Uterus (tissue), 3 donors: ENCODE measurements at regions not wholly inside any gene's neighbourhood (a gene's known extent, or its start where the extent isn't known, plus 50 kb on each side); places are given as distances from the start of the nearest gene placed in this dataset.

Experiments
- DNase-seq, 2 donors: peaks; one replicate each; pipeline ENCODE4 v3.0.0-alpha.2; 2019 to 2020
- H3K27ac ChIP-seq, 2 donors: fragments of 200-600 bp; sonication (generic); 1 replicate in 1 of 2; 2 replicates in 1 of 2; pipeline ENCODE4 v1.5.1; 2016 to 2018
- H3K27me3 ChIP-seq, 2 donors: fragments of 200-600 bp; sonication (generic); one replicate each; pipeline ENCODE4 v1.5.1; 2018 to 2019; ENCODE audit warnings: control low read depth in 1 of 2
- H3K36me3 ChIP-seq, 2 donors: fragments of 200-600 bp; sonication (generic); one replicate each; pipeline ENCODE4 v1.5.1; 2019; ENCODE audit warnings: control low read depth in 1 of 2
- H3K4me1 ChIP-seq, 2 donors: fragments of 200-600 bp; sonication (generic); one replicate each; pipeline ENCODE4 v1.5.1; 2018 to 2019; ENCODE audit warnings: control low read depth in 1 of 2
- H3K4me3 ChIP-seq, 2 donors: fragments of 200-600 bp; sonication (generic); 1 replicate in 1 of 2; 2 replicates in 1 of 2; pipeline ENCODE4 v1.5.1; 2018 to 2019; ENCODE audit warnings: mild to moderate bottlenecking in 1 of 2
- H3K9me3 ChIP-seq, 2 donors: fragments of 200-600 bp; sonication (generic); one replicate each; pipeline ENCODE4 v1.5.1; 2019; ENCODE audit warnings: control low read depth in 1 of 2
- POLR2A ChIP-seq, 2 donors: fragments of 450-650 bp; IDR thresholded peaks; one replicate each; pipeline ENCODE4 v1.6.1; 2016; ENCODE audit warnings: antibody characterized with exemption in 2 of 2, mild to moderate bottlenecking in 1 of 2, moderate library complexity in 1 of 2
- intact Hi-C: fragments of 100-400 bp; cut with DNase I; formaldehyde crosslinking; loops from one replicate; pipeline ENCODE4 v1.15.1; 2023; ENCODE audit warnings: low total_unique reads
- TF ChIP-seq, protein P1 (sequence below), 4 experiments: fragments of 200-600 bp in 2 of 4; fragments of 450-650 bp in 2 of 4; sonication (generic) in 2 of 4; IDR thresholded peaks; one replicate each; pipeline ENCODE4 v1.5.1; 2016 to 2019; ENCODE audit warnings: antibody characterized with exemption in 4 of 4, mild to moderate bottlenecking in 2 of 4, moderate library complexity in 1 of 4
- donor health status: DM: yes; HTN: yes; CAD: no.

DNA sequence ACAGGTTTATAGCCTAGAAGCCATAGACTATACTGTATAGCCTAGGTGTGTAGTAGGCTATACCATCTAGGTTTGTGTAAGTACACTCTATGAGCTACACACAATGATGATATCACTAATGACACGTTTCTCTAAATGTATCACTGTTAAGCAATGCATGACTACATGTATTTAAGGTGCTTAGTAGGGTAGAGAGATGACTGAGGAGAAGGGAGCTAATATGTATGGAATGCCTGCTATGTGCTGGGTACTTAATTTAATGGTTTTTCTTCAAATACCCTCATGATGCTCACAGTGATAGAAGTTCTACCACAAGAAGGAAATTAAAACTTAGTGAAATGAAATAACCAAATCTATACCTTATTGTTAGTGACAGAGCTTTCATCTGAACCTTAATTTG lies 1785.5 kb downstream of the EFNA5 start:
- TF ChIP-seq POLR2A (IDR thresholded peaks at IDR 0.05), result no peak
- TF ChIP-seq, protein P1, sequence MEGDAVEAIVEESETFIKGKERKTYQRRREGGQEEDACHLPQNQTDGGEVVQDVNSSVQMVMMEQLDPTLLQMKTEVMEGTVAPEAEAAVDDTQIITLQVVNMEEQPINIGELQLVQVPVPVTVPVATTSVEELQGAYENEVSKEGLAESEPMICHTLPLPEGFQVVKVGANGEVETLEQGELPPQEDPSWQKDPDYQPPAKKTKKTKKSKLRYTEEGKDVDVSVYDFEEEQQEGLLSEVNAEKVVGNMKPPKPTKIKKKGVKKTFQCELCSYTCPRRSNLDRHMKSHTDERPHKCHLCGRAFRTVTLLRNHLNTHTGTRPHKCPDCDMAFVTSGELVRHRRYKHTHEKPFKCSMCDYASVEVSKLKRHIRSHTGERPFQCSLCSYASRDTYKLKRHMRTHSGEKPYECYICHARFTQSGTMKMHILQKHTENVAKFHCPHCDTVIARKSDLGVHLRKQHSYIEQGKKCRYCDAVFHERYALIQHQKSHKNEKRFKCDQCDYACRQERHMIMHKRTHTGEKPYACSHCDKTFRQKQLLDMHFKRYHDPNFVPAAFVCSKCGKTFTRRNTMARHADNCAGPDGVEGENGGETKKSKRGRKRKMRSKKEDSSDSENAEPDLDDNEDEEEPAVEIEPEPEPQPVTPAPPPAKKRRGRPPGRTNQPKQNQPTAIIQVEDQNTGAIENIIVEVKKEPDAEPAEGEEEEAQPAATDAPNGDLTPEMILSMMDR (IDR thresholded peaks at IDR 0.05), result no peak
- Histone ChIP-seq H3K36me3 (no peaks in the 10 kb centered on the region), H3K27me3 (no peaks in the 10 kb centered on the region), H3K4me3 (no peak overlapping the region), H3K4me1 (no peaks in the 10 kb centered on the region), H3K9me3 (no peaks in the 10 kb centered on the region), H3K27ac (no peak overlapping the region)
- DNase-seq, result no peak
- intact Hi-C loops, result no loop called here

DNA sequence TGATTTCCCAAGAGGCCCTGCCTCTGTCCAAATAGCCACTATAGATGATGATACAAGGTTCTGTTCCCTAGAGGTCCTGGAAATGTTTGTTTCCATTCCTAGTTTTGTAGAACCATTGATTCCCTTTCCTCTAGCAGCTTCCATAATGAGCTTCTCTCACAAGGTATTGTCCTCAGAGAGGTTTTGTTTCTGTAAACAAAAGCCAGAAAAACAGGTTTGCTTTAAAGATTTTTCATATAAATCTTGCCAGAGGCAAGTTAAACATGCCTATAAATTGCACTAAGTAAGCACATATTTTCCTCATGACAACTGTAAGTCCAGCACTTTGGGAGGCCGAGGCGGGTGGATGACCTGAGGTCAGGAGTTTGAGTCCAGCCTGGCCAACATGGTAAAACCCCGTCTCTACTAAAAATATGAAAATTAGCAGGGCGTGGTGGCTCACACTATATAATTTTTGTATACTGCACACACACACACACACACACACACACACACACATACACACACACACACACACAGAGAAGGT lies 1787.7 kb downstream of the EFNA5 start:
- intact Hi-C loops, result no loop called here
- Histone ChIP-seq H3K9me3 (no peaks in the 10 kb centered on the region), H3K27me3 (no peaks in the 10 kb centered on the region), H3K4me1 (no peaks in the 10 kb centered on the region), H3K4me3 (no peak overlapping the region), H3K36me3 (no peaks in the 10 kb centered on the region), H3K27ac (no peak overlapping the region)
- TF ChIP-seq, protein P1 (IDR thresholded peaks at IDR 0.05), result no peak
- no peak for TF ChIP-seq POLR2A (IDR thresholded peaks at IDR 0.05)
- no peak for DNase-seq

DNA sequence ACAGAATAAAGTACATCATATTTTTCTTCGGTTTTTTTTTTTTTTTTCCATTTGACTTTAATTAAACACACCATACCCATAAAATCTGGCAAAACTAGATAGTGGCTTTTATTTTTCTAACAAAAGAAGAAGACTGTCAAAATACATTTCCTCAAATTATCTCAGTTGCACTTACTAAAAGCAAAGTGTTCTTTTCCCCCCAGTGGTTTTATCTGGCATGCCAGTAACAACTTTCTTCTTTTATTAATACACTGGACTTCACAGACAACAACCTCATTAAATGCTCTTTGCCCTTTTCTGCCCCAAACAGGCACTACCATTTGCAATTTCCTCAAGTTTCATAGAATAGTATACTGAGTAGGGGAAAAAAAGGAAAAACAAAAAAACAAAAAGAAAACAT lies 1792.3 kb downstream of the EFNA5 start:
- Histone ChIP-seq H3K27me3 (no peaks in the 10 kb centered on the region), H3K27ac (no peak overlapping the region), H3K36me3 (no peaks in the 10 kb centered on the region), H3K4me1 (no peaks in the 10 kb centered on the region), H3K9me3 (no peaks in the 10 kb centered on the region), H3K4me3 (no peak overlapping the region)
- intact Hi-C loops, result no loop called here
- TF ChIP-seq POLR2A (IDR thresholded peaks at IDR 0.05), result no peak
- TF ChIP-seq, protein P1 (IDR thresholded peaks at IDR 0.05), result no peak
- no peak for DNase-seq

DNA sequence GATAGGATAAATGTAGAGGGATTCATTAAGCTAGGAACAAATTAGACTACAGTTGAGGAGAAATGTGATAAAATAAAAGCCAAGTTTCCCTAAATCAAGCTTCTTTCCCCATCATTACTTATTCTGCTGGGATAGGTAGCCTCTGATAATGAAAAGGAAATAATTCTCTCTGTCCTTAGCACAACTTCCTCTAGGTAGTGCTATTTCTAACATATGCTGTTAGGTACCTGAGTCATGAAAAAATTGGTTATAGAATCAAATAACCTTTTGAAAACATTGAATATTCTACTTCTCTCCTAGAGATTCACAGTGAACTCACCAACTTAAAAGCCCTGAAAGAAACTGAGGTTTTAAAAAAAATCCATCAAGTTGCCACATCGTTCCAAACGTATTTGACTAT lies 1793.1 kb downstream of the EFNA5 start:
- H3K27ac ChIP-seq, result no peak overlapping the region
- no peaks in the 10 kb centered on the region for H3K9me3 ChIP-seq
- intact Hi-C loops, result no loop called here

DNA sequence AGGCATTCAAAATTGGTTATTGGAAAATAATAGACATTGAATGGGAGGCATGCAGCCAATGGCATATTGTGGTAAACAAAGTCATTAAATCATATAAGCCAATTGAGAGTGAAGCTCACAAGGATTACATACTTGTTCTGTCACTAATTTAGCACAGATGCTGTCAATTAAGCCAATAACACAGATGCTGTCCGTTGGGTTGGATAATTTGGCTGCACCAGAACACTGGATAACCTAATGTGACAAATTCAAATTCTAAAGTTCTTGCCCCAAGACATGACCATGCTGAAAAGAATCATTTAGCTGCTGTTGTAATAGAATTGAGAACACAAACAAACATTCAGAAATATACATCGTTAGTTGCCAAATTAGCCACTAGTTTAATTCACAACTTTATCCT lies 1796.4 kb downstream of the EFNA5 start:
- Histone ChIP-seq H3K27me3 (no peaks in the 10 kb centered on the region), H3K4me1 (no peaks in the 10 kb centered on the region), H3K4me3 (no peak overlapping the region), H3K36me3 (no peaks in the 10 kb centered on the region), H3K9me3 (no peaks in the 10 kb centered on the region), H3K27ac (no peak overlapping the region)
- TF ChIP-seq, protein P1 (IDR thresholded peaks at IDR 0.05), result no peak
- TF ChIP-seq POLR2A (IDR thresholded peaks at IDR 0.05), result no peak
- intact Hi-C loops, result no loop called here
- DNase-seq, result no peak

More for the DNA sequence above, 1793.1 kb downstream of the EFNA5 start:
- no peaks in the 10 kb centered on the region for H3K36me3 ChIP-seq
- H3K4me1 ChIP-seq, result no peaks in the 10 kb centered on the region
- no peak overlapping the region for H3K4me3 ChIP-seq
- no peak for DNase-seq
- no peaks in the 10 kb centered on the region for H3K27me3 ChIP-seq
- no peak for TF ChIP-seq POLR2A (IDR thresholded peaks at IDR 0.05)
- TF ChIP-seq, protein P1 (IDR thresholded peaks at IDR 0.05), result no peak
